HepG2 (cell line): ENCODE measurements at regions not wholly inside any gene's neighbourhood (a gene's known extent, or its start where the extent isn't known, plus 50 kb on each side); places are given as distances from the start of the nearest gene placed in this dataset.

ENCODE experiments used
- ATF2 ChIP-seq: sonication (generic); formaldehyde crosslinking; IDR thresholded peaks from 2 replicates; pipeline ENCODE4 v1.4.0; 2020; ENCODE audit warnings: missing genetic modification reagents
- BCL3 ChIP-seq: sonication (generic); formaldehyde crosslinking; IDR thresholded peaks from 2 replicates; pipeline ENCODE4 v1.5.1; 2020; ENCODE audit warnings: mild to moderate bottlenecking, missing genetic modification reagents, moderate library complexity
- CENPX ChIP-seq: sonication (generic); formaldehyde crosslinking; IDR thresholded peaks from 2 replicates; pipeline ENCODE4 v1.9.0; 2021; ENCODE audit warnings: mild to moderate bottlenecking, missing genetic modification reagents, moderate library complexity
- DMAP1 ChIP-seq: IDR thresholded peaks from 2 replicates; pipeline ENCODE4 v1.6.1; 2016
- DRAP1 ChIP-seq: IDR thresholded peaks from 2 replicates; pipeline ENCODE4 v1.6.1; 2016; ENCODE audit warnings: missing genetic modification reagents, missing compliant biosample characterization
- EHMT2 ChIP-seq: fragments of 200-600 bp; sonication (generic); IDR thresholded peaks from 2 replicates; pipeline ENCODE4 v1.7.0; 2017; ENCODE audit warnings: antibody characterized with exemption, low read depth, low read length, borderline replicate concordance
- GABPA ChIP-seq, 2 experiments: IDR thresholded peaks; 2 replicates each; pipeline ENCODE4 v1.6.1; 2011 to 2016; ENCODE audit warnings: low read depth in 2 of 2, low read length in 1 of 2, missing biosample characterization in 1 of 2, missing genetic modification characterization in 1 of 2
- HDAC2 ChIP-seq: sonication (generic); formaldehyde crosslinking; IDR thresholded peaks from 2 replicates; pipeline ENCODE4 v1.4.0; 2020; ENCODE audit warnings: missing genetic modification reagents
- MEIS1 ChIP-seq: sonication (generic); formaldehyde crosslinking; IDR thresholded peaks from 2 replicates; pipeline ENCODE4 v1.9.0; 2021; ENCODE audit warnings: mild to moderate bottlenecking, missing genetic modification reagents, moderate library complexity, borderline replicate concordance
- PHF5A ChIP-seq: IDR thresholded peaks from one replicate; pipeline ENCODE4 v1.6.1; 2018; ENCODE audit warnings: low read depth, missing genetic modification reagents; ENCODE audit not compliant: unreplicated experiment
- PITX1 ChIP-seq: sonication (generic); formaldehyde crosslinking; IDR thresholded peaks from 2 replicates; pipeline ENCODE4 v1.5.1; 2020; ENCODE audit warnings: mild to moderate bottlenecking, missing genetic modification reagents
- RBM22 ChIP-seq: fragments of 200-400 bp; formaldehyde crosslinking; optimal IDR thresholded peaks from 2 replicates; pipeline ENCODE3; 2017; ENCODE audit warnings: mild to moderate bottlenecking, low read length, moderate library complexity
- SNAPC2 ChIP-seq: sonication (generic); formaldehyde crosslinking; IDR thresholded peaks from 2 replicates; pipeline ENCODE4 v1.8.1; 2022; ENCODE audit warnings: mild to moderate bottlenecking, missing genetic modification reagents
- TARDBP ChIP-seq: sonication (generic); formaldehyde crosslinking; IDR thresholded peaks from 2 replicates; pipeline ENCODE4 v1.8.0; 2022; ENCODE audit warnings: mild to moderate bottlenecking, missing genetic modification reagents
- THAP11 ChIP-seq: IDR thresholded peaks from 2 replicates; pipeline ENCODE4 v1.6.1; 2016; ENCODE audit warnings: missing biosample characterization, missing genetic modification reagents
- THAP7 ChIP-seq: sonication (generic); formaldehyde crosslinking; IDR thresholded peaks from 2 replicates; pipeline ENCODE4 v1.8.1; 2023; ENCODE audit warnings: mild to moderate bottlenecking, missing genetic modification reagents
- UBTF ChIP-seq: sonication (generic); formaldehyde crosslinking; IDR thresholded peaks from 2 replicates; pipeline ENCODE4 v1.4.0; 2020; ENCODE audit warnings: mild to moderate bottlenecking, missing genetic modification reagents
- XRCC5 ChIP-seq: fragments of 200-400 bp; formaldehyde crosslinking; optimal IDR thresholded peaks from 2 replicates; pipeline ENCODE3; 2017; ENCODE audit warnings: mild to moderate bottlenecking, low read length
- ZNF567 ChIP-seq: sonication (generic); formaldehyde crosslinking; IDR thresholded peaks from 2 replicates; pipeline ENCODE4 v1.8.1; 2023; ENCODE audit warnings: mild to moderate bottlenecking, missing genetic modification reagents, borderline replicate concordance
- ZNF747 ChIP-seq: sonication (generic); formaldehyde crosslinking; IDR thresholded peaks from 2 replicates; pipeline ENCODE4 v1.8.1; 2023; ENCODE audit warnings: missing genetic modification reagents, mild to moderate bottlenecking, borderline replicate concordance
- ZSCAN5A ChIP-seq: sonication (generic); formaldehyde crosslinking; IDR thresholded peaks from 2 replicates; pipeline ENCODE4 v1.8.0; 2022; ENCODE audit warnings: mild to moderate bottlenecking, missing genetic modification reagents, borderline replicate concordance

- TF ChIP-seq MEIS1 (CRISPR knock-in tag) = no peak
- TF ChIP-seq CENPX (CRISPR knock-in tag) = no peak
- TF ChIP-seq ZNF747 (CRISPR knock-in tag) = no peak
- TF ChIP-seq ZSCAN5A (CRISPR knock-in tag) = 0 out of 2 replicates have a peak, but pooled peaks have one; percentile 33
- TF ChIP-seq PITX1 (CRISPR knock-in tag) = 0 out of 2 replicates have a peak, but pooled peaks have one; percentile 34
- TF ChIP-seq HDAC2 (CRISPR knock-in tag) = no peak
- TF ChIP-seq XRCC5 = peak; percentile 43
- no peak; the same call in 1 of the 2 replicates for TF ChIP-seq THAP11
- no peak for TF ChIP-seq ATF2 (CRISPR knock-in tag)
- peak; percentile 12; the same call in 1 of the 2 replicates for TF ChIP-seq DRAP1
- no peak for TF ChIP-seq BCL3 (CRISPR knock-in tag)
- TF ChIP-seq ZNF567 (CRISPR knock-in tag) = no peak
- no peak for TF ChIP-seq SNAPC2 (CRISPR knock-in tag)
- TF ChIP-seq RBM22 = no peak
- no peak for TF ChIP-seq UBTF (CRISPR knock-in tag)
- no peak for TF ChIP-seq GABPA (IDR thresholded peaks at IDR 0.05; ENCODE audit: low read depth, low read length)
- no peak for TF ChIP-seq GABPA (CRISPR knock-in tag; IDR thresholded peaks at IDR 0.05; ENCODE audit: low read depth)
- no peak for TF ChIP-seq DMAP1 (CRISPR knock-in tag)
- TF ChIP-seq THAP7 = no peak
- TF ChIP-seq TARDBP (CRISPR knock-in tag) = peak; percentile 16; the same call in 1 of the 2 replicates
- TF ChIP-seq PHF5A (CRISPR knock-in tag) = no peak
- no peak for TF ChIP-seq EHMT2
These were observed 97.1 kb upstream of the SELENOP start (continued) for GRCh38 chr5:42908509-42909488.
